ENCODE measurements at regions not wholly inside any gene's neighbourhood (a gene's known extent, or its start where the extent isn't known, plus 50 kb on each side); places are given as distances from the start of the nearest gene placed in this dataset.

DNA sequence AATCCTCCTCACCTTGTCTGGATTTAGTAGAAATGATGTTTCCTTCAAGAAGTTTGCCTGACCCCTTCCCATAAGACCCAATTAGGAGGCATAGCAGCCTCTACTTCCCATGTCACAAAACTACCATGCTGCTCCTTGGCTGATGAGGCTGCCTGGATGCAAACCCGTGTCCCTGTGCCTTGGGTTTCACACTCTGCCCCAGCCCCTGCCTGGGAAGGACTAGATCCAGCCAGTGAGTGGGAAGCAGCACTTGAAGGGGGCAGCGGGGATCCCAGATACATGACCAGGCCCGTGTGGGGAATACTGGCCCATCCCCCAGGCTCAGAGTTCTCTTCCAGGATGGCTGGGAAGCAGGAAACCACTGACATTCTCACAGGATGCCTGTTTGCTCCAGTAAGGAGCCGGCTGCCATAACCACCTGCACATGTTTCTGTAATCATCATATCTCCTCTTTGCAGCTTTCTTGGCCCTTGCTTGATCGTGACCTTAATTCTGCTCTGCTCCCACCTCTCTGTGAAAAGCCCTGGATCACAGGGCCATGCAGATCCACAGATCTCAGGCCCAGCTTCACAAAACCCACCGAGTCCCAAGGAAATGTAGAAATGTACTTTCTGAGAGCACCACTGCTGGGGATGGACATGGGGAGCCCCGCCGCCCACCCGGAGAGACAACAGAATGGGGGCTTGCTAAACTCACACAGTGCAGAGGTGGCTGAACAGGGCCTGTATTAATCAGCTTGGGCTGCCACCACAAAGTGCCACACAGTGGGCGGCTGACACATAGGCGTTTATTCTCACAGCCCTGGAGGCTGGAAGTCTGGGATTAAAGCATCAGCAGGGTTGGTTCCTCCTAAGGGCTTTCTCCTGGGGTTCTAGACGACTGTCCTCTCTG, 287.8 kb upstream of the IGFBP3 start:
- H3K79me1 ChIP-seq (ENCODE audit: low read depth in 1 of 2, low read length in 2 of 2), result no peaks in the 10 kb centered on the region
- intact Hi-C loops (cut with micrococcal nuclease) (no loop called here), dilution Hi-C loops (cut with HindIII; ENCODE audit: low sequenced_read_pairs, unreplicated experiment) (no loop called here), in situ Hi-C loops (cut with MboI; ENCODE audit: low sequenced_read_pairs) (no loop called here)
- H2AFZ ChIP-seq (replicated peaks; ENCODE audit: low read length, poor library complexity), result peak overlapping the region; percentile 75
- ChIA-PET POLR2A (ENCODE audit: unreplicated experiment) (no interaction called here), CTCF (no interaction called here)
- H4K5ac ChIP-seq (ENCODE audit: low read depth, low read length), result no peak overlapping the region
- no peaks in the 10 kb centered on the region for H3K36me3 ChIP-seq (ENCODE audit: control insufficient read depth, insufficient read depth, low read length)
- H3K23ac ChIP-seq (ENCODE audit: low read depth, low read length), result 0 out of 2 replicates have a peak overlapping the region, but pooled peaks have one; percentile 24
- H2BK20ac ChIP-seq (ENCODE audit: low read depth, low read length), result peak overlapping the region; percentile 71
- TF ChIP-seq CHD1 (IDR thresholded peaks at IDR 0.05; ENCODE audit: low read depth, low read length), result no peak
- TF ChIP-seq SMC3 (IDR thresholded peaks at IDR 0.05; ENCODE audit: low read depth, low read length), result no peak
- TF ChIP-seq MAZ (IDR thresholded peaks at IDR 0.05; ENCODE audit: borderline replicate concordance, low read depth, low read length), result no peak
- TF ChIP-seq, protein P1, sequence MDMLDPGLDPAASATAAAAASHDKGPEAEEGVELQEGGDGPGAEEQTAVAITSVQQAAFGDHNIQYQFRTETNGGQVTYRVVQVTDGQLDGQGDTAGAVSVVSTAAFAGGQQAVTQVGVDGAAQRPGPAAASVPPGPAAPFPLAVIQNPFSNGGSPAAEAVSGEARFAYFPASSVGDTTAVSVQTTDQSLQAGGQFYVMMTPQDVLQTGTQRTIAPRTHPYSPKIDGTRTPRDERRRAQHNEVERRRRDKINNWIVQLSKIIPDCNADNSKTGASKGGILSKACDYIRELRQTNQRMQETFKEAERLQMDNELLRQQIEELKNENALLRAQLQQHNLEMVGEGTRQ (IDR thresholded peaks at IDR 0.05; ENCODE audit: low read depth, low read length), result no peak
- TF ChIP-seq RAD21 (IDR thresholded peaks at IDR 0.05; ENCODE audit: low read length), result no peak
- no peak for TF ChIP-seq MXI1 (IDR thresholded peaks at IDR 0.05; ENCODE audit: borderline replicate concordance, low read depth, low read length)
- no peak for TF ChIP-seq RCOR1 (IDR thresholded peaks at IDR 0.05; ENCODE audit: insufficient replicate concordance, low read length)
- TF ChIP-seq RFX5 (IDR thresholded peaks at IDR 0.05; ENCODE audit: low read depth, low read length), result no peak
- no peak for TF ChIP-seq NFE2L2 (IDR thresholded peaks at IDR 0.05; ENCODE audit: low read depth, low read length)
- no peak for TF ChIP-seq POLR2A (IDR thresholded peaks at IDR 0.05; ENCODE audit: low read depth, low read length)
- no peak for TF ChIP-seq CEBPB (IDR thresholded peaks at IDR 0.05; ENCODE audit: low read depth, low read length)
- TF ChIP-seq, protein P2, sequence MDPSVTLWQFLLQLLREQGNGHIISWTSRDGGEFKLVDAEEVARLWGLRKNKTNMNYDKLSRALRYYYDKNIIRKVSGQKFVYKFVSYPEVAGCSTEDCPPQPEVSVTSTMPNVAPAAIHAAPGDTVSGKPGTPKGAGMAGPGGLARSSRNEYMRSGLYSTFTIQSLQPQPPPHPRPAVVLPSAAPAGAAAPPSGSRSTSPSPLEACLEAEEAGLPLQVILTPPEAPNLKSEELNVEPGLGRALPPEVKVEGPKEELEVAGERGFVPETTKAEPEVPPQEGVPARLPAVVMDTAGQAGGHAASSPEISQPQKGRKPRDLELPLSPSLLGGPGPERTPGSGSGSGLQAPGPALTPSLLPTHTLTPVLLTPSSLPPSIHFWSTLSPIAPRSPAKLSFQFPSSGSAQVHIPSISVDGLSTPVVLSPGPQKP (IDR thresholded peaks at IDR 0.05; ENCODE audit: borderline replicate concordance, low read depth, low read length), result no peak
- no peak for TF ChIP-seq FOS (IDR thresholded peaks at IDR 0.05; ENCODE audit: low read depth, low read length)
- H4K91ac ChIP-seq (ENCODE audit: insufficient read depth, low read depth, low read length), result peak overlapping the region; percentile 44; the same call in 1 of the 2 replicates
- no peak overlapping the region for H3K9ac ChIP-seq (ENCODE audit: low read depth, low read length)
- peaks cover 10% of the 10 kb centered on the region for H3K4me1 ChIP-seq (ENCODE audit: control insufficient read depth, insufficient read depth, low read length)
- H2BK5ac ChIP-seq (ENCODE audit: low read depth, low read length, poor library complexity, severe bottlenecking), result no peak overlapping the region
- peak overlapping the region; percentile 64 for H2BK120ac ChIP-seq (ENCODE audit: low read depth, low read length)
- H2AK9ac ChIP-seq (replicated peaks; ENCODE audit: low read depth, low read length, poor library complexity), result no peak overlapping the region
- H4K8ac ChIP-seq (ENCODE audit: low read depth in 2 of 2, low read length in 2 of 2), result peak overlapping the region in 1 of 2 experiments; percentile 12; a peak in 1 of 4 replicates
- H3K4me3 ChIP-seq (ENCODE audit: insufficient read depth, low read depth, low read length), result no peak overlapping the region
- no TSS peak for BruUV-seq (replicated peaks)
- H3K4ac ChIP-seq (ENCODE audit: low read depth, low read length), result peak overlapping the region; percentile 49
- no peak for DNase-seq
- peak overlapping the region; percentile 58; the same call in 1 of the 2 replicates for H2AK5ac ChIP-seq (ENCODE audit: low read depth, low read length)
- no peak overlapping the region for H3K56ac ChIP-seq (ENCODE audit: extremely low read depth, insufficient read depth, low read length)
- 0 out of 2 replicates have a peak overlapping the region, but pooled peaks have one; percentile 29 for H3K14ac ChIP-seq (replicated peaks; ENCODE audit: low read depth, low read length)
- no peaks in the 10 kb centered on the region for H3K27me3 ChIP-seq (ENCODE audit: control insufficient read depth, insufficient read depth, low read length)
- H3K27ac ChIP-seq (ENCODE audit: insufficient read depth, low read length), result no peak overlapping the region
- H4K20me1 ChIP-seq (ENCODE audit: insufficient read depth, low read length), result no peaks in the 10 kb centered on the region
- no peak for ATAC-seq (ENCODE audit: low read depth)
- peaks cover 4% of the 10 kb centered on the region; the same call in 1 of the 2 replicates for H3K9me1 ChIP-seq (ENCODE audit: insufficient read depth, low read length)
- no peak overlapping the region for H3K18ac ChIP-seq (ENCODE audit: low read depth, low read length)
- no peak overlapping the region for H3K4me2 ChIP-seq (ENCODE audit: low read depth, low read length)
- 80% methylated on average over 5 of the region's 12 CpGs; no CpG with 5 or more reads in 1 of the 2 experiments for WGBS, 2 experiments (ENCODE audit: extremely low coverage in 2 of 2, insufficient read length in 1 of 2)
- peak overlapping the region; percentile 58; the same call in 1 of the 3 replicates for H2BK15ac ChIP-seq (ENCODE audit: low read depth, low read length)
- H3K9me3 ChIP-seq (ENCODE audit: control insufficient read depth, insufficient read depth, low read length), result no peaks in the 10 kb centered on the region

Measured in IMR-90 (cell line).